ENCODE measurements at regions not wholly inside any gene's neighbourhood (a gene's known extent, or its start where the extent isn't known, plus 50 kb on each side); places are given as distances from the start of the nearest gene placed in this dataset.

GRCh38 chr10:30537586-30537985 lies 92.0 kb downstream of the LYZL2 start:
- TF ChIP-seq CTCF (IDR thresholded peaks at IDR 0.05), result no peak
- no peak for TF ChIP-seq POLR2A (IDR thresholded peaks at IDR 0.05)
